ENCODE measurements at regions not wholly inside any gene's neighbourhood (a gene's known extent, or its start where the extent isn't known, plus 50 kb on each side); places are given as distances from the start of the nearest gene placed in this dataset.
A peak's percentile ranks its signal among the peaks of the same experiment; 100 is the strongest.

GRCh38 chr6:167691533-167692312, 135.0 kb upstream of the AFDN start:
- Histone ChIP-seq H3K79me2 (ENCODE audit: insufficient read depth, low read length) (no peaks in the 10 kb centered on the region), H3K4me3 (replicated peaks in 1 of 3; ENCODE audit: insufficient read depth in 1 of 3, low read depth in 2 of 3, low read length in 3 of 3) (no peak overlapping the region), H3K4me2 (ENCODE audit: low read depth, low read length) (no peak overlapping the region), H3K9me3 (ENCODE audit: low read length) (no peaks in the 10 kb centered on the region), H3K27ac (ENCODE audit: extremely low read length, insufficient read depth, low read length) (no peak overlapping the region), H3K4me1 (ENCODE audit: insufficient read depth, low read length) (peaks cover 33% of the 10 kb centered on the region), H2AFZ (ENCODE audit: low read length) (peak overlapping the region; percentile 12), H3K9ac (ENCODE audit: insufficient read depth, low read depth, low read length) (no peak overlapping the region), H4K20me1 (ENCODE audit: insufficient read depth, low read length) (no peaks in the 10 kb centered on the region), H3K27me3 (ENCODE audit: control insufficient read depth in 1 of 2, insufficient read depth in 2 of 2, low read length in 2 of 2) (no peaks in the 10 kb centered on the region), H3K36me3 (replicated peaks in 1 of 2; ENCODE audit: control insufficient read depth in 1 of 2, insufficient read depth in 2 of 2, low read length in 2 of 2) (no peaks in the 10 kb centered on the region)
- CTCF ChIA-PET (ENCODE audit: low intra/inter-chr PET ratio, low total read pairs): no interaction called here
- WGBS (ENCODE audit: low lambda C conversion rate): 90% methylated on average over 13 of the region's 13 CpGs
- no peak for DNase-seq (ENCODE audit: low spot score)
- no peak for FAIRE-seq
- in situ Hi-C loops (cut with HindIII; ENCODE audit: extremely low pct_ligation_motif_present, low pct_unique_long_range_greater_than_20kb): no loop called here
- intact Hi-C loops (cut with micrococcal nuclease; ENCODE audit: unreplicated experiment): no loop called here
- ATAC-seq: 0 out of 3 replicates have a peak, but pooled peaks have one; percentile 27
- no TSS peak for BruUV-seq (replicated peaks)
- POLR2A ChIA-PET: interaction anchor here (0.9 kb wide), 1 partner anchor 9 kb away, joined by 3 read pairs; no protein-coding TSS in a partner anchor
- TF ChIP-seq, protein P1, sequence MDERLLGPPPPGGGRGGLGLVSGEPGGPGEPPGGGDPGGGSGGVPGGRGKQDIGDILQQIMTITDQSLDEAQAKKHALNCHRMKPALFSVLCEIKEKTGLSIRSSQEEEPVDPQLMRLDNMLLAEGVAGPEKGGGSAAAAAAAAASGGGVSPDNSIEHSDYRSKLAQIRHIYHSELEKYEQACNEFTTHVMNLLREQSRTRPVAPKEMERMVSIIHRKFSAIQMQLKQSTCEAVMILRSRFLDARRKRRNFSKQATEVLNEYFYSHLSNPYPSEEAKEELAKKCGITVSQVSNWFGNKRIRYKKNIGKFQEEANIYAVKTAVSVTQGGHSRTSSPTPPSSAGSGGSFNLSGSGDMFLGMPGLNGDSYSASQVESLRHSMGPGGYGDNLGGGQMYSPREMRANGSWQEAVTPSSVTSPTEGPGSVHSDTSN (CRISPR knock-in tag; IDR thresholded peaks at IDR 0.05): no peak
- TF ChIP-seq TBP (CRISPR knock-in tag; IDR thresholded peaks at IDR 0.05): no peak
- TF ChIP-seq, protein P2, sequence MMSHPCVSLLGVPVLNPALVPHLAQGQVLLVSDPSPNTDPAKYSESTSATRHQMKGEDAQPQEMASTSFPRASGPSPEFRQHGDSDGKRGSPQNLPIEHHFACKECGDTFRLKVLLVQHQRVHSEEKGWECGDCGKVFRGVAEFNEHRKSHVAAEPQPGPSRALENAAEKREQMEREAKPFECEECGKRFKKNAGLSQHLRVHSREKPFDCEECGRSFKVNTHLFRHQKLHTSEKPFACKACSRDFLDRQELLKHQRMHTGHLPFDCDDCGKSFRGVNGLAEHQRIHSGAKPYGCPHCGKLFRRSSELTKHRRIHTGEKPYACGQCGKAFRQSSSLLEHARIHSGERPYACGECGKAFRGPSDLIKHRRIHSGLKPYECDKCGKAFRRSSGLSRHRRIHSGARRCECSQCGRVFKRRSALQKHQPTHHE (CRISPR knock-in tag; IDR thresholded peaks at IDR 0.05; ENCODE audit: borderline replicate concordance): no peak
- no peak for TF ChIP-seq ZNF253 (CRISPR knock-in tag; IDR thresholded peaks at IDR 0.05; ENCODE audit: borderline replicate concordance)
- TF ChIP-seq, protein P3, sequence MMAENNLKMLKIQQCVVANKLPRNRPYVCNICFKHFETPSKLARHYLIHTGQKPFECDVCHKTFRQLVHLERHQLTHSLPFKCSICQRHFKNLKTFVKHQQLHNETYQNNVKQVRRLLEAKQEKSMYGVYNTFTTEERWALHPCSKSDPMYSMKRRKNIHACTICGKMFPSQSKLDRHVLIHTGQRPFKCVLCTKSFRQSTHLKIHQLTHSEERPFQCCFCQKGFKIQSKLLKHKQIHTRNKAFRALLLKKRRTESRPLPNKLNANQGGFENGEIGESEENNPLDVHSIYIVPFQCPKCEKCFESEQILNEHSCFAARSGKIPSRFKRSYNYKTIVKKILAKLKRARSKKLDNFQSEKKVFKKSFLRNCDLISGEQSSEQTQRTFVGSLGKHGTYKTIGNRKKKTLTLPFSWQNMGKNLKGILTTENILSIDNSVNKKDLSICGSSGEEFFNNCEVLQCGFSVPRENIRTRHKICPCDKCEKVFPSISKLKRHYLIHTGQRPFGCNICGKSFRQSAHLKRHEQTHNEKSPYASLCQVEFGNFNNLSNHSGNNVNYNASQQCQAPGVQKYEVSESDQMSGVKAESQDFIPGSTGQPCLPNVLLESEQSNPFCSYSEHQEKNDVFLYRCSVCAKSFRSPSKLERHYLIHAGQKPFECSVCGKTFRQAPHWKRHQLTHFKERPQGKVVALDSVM (CRISPR knock-in tag; IDR thresholded peaks at IDR 0.05): no peak
- no peak for TF ChIP-seq ZMYM2 (CRISPR knock-in tag; IDR thresholded peaks at IDR 0.05)
- TF ChIP-seq, protein P4, sequence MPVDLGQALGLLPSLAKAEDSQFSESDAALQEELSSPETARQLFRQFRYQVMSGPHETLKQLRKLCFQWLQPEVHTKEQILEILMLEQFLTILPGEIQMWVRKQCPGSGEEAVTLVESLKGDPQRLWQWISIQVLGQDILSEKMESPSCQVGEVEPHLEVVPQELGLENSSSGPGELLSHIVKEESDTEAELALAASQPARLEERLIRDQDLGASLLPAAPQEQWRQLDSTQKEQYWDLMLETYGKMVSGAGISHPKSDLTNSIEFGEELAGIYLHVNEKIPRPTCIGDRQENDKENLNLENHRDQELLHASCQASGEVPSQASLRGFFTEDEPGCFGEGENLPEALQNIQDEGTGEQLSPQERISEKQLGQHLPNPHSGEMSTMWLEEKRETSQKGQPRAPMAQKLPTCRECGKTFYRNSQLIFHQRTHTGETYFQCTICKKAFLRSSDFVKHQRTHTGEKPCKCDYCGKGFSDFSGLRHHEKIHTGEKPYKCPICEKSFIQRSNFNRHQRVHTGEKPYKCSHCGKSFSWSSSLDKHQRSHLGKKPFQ (CRISPR knock-in tag; IDR thresholded peaks at IDR 0.05; ENCODE audit: insufficient replicate concordance): peak; percentile 27
- TF ChIP-seq ARID2 (CRISPR knock-in tag; IDR thresholded peaks at IDR 0.05; ENCODE audit: borderline replicate concordance): no peak
- TF ChIP-seq TBL1XR1 (IDR thresholded peaks at IDR 0.05; ENCODE audit: borderline replicate concordance, low read length, partially characterized antibody): no peak
- no peak for TF ChIP-seq NCOA2 (CRISPR knock-in tag; IDR thresholded peaks at IDR 0.05)
- TF ChIP-seq XBP1 (CRISPR knock-in tag; IDR thresholded peaks at IDR 0.05): no peak
- no peak for TF ChIP-seq KDM1A (CRISPR knock-in tag; IDR thresholded peaks at IDR 0.05)
- TF ChIP-seq RBFOX2 (IDR thresholded peaks at IDR 0.05; ENCODE audit: low read depth, low read length): no peak
- no peak for TF ChIP-seq ZNF737 (CRISPR knock-in tag; IDR thresholded peaks at IDR 0.05; ENCODE audit: borderline replicate concordance)
- TF ChIP-seq, protein P5, sequence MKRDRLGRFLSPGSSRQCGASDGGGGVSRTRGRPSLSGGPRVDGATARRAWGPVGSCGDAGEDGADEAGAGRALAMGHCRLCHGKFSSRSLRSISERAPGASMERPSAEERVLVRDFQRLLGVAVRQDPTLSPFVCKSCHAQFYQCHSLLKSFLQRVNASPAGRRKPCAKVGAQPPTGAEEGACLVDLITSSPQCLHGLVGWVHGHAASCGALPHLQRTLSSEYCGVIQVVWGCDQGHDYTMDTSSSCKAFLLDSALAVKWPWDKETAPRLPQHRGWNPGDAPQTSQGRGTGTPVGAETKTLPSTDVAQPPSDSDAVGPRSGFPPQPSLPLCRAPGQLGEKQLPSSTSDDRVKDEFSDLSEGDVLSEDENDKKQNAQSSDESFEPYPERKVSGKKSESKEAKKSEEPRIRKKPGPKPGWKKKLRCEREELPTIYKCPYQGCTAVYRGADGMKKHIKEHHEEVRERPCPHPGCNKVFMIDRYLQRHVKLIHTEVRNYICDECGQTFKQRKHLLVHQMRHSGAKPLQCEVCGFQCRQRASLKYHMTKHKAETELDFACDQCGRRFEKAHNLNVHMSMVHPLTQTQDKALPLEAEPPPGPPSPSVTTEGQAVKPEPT (CRISPR knock-in tag; IDR thresholded peaks at IDR 0.05; ENCODE audit: low read depth): no peak
- TF ChIP-seq BORCS8-MEF2B (CRISPR knock-in tag; IDR thresholded peaks at IDR 0.05): no peak
